A549 (cell line): ENCODE measurements at regions not wholly inside any gene's neighbourhood (a gene's known extent, or its start where the extent isn't known, plus 50 kb on each side); places are given as distances from the start of the nearest gene placed in this dataset.

ENCODE experiments used
- ATAC-seq, 2 experiments: fragments of 200-7000 bp in 1 of 2; fragments of >200 bp in 1 of 2; cut with Nextera tagmentation in 1 of 2; cut with Tn5 transposase in 1 of 2; 3 replicates each; pipeline versions ENCODE4 v1.8.0 to v1.9.1; 2018 to 2020; ENCODE audit warnings: mild to moderate bottlenecking in 1 of 2, moderate library complexity in 1 of 2
- CTCF ChIA-PET: fragments of 300-600 bp; sonication (Branson Sonifier 250); formaldehyde crosslinking; extraction: SDS; loops from one replicate; lab custom pipeline; 2021; ENCODE audit warnings: antibody characterized with exemption, inconsistent platforms; lab: Yijun Ruan, JAX
- POLR2A ChIA-PET: fragments of 350-600 bp; formaldehyde crosslinking; extraction: SDS; loops from one replicate; lab custom pipeline; 2021; ENCODE audit warnings: antibody characterized with exemption, inconsistent platforms; lab: Yijun Ruan, JAX
- DNase-seq, 2 experiments: peaks; one replicate each; pipeline versions ENCODE4 v3.0.0 to v3.0.0-alpha.2; 2011 to 2016; ENCODE audit warnings: low read depth in 1 of 2, low spot score in 1 of 2
- FAIRE-seq: peaks from 2 replicates; lab custom pipeline; 2011; peaks lifted over from hg19 to GRCh38; lab: Jason Lieb, UNC
- H3K27ac ChIP-seq, 2 experiments: fragments of >200 bp; sonication (Bioruptor Twin); formaldehyde crosslinking; 3 replicates each; pipeline ENCODE4 v1.5.1; 2016 to 2017
- H3K4me1 ChIP-seq: fragments of >200 bp; sonication (Bioruptor Twin); formaldehyde crosslinking; 3 replicates; pipeline ENCODE4 v1.6.1; 2016
- H3K4me2 ChIP-seq: fragments of >200 bp; sonication (Bioruptor Twin); formaldehyde crosslinking; 3 replicates; pipeline ENCODE4 v1.6.1; 2016
- H3K4me3 ChIP-seq: fragments of >200 bp; sonication (Bioruptor Twin); formaldehyde crosslinking; 3 replicates; pipeline ENCODE4 v1.5.1; 2016
- H3K9me3 ChIP-seq: fragments of >200 bp; sonication (Bioruptor Twin); formaldehyde crosslinking; 3 replicates; pipeline ENCODE4 v1.6.1; 2016
- BCL3 ChIP-seq: fragments of >200 bp; sonication (Bioruptor Twin); formaldehyde crosslinking; IDR thresholded peaks from 3 replicates; pipeline ENCODE4 v1.6.1; 2016
- BHLHE40 ChIP-seq: IDR thresholded peaks from 2 replicates; pipeline ENCODE4 v1.6.1; 2012; ENCODE audit warnings: low read depth, low read length, inconsistent platforms
- CBX8 ChIP-seq: fragments of 200-600 bp; sonication (generic); IDR thresholded peaks from 2 replicates; pipeline ENCODE4 v1.6.1; 2016
- CEBPB ChIP-seq, 2 experiments: fragments of >200 bp in 1 of 2; sonication (Bioruptor Twin) in 1 of 2; formaldehyde crosslinking in 1 of 2; IDR thresholded peaks; 2 replicates each; pipeline ENCODE4 v1.6.1; 2012 to 2016
- CHD4 ChIP-seq: fragments of 200-600 bp; sonication (generic); IDR thresholded peaks from 2 replicates; pipeline ENCODE4 v1.6.1; 2016; ENCODE audit warnings: antibody characterized with exemption, mild to moderate bottlenecking, borderline replicate concordance
- E2F6 ChIP-seq: IDR thresholded peaks from 2 replicates; pipeline ENCODE4 v1.6.1; 2012; ENCODE audit warnings: low read depth, borderline replicate concordance
- EHF ChIP-seq: fragments of 250-450 bp; sonication (Bioruptor Pico); IDR thresholded peaks from 2 replicates; pipeline ENCODE4 v1.5.0; 2020; ENCODE audit warnings: mild to moderate bottlenecking
- EHMT2 ChIP-seq: fragments of 200-600 bp; sonication (generic); IDR thresholded peaks from 2 replicates; pipeline ENCODE4 v1.6.1; 2016; ENCODE audit warnings: antibody characterized with exemption, low read depth, mild to moderate bottlenecking, moderate library complexity
- ELK1 ChIP-seq: fragments of 150-350 bp; IDR thresholded peaks from 2 replicates; pipeline ENCODE4 v1.6.1; 2014; ENCODE audit warnings: low read depth, mild to moderate bottlenecking, low read length
- FOXS1 ChIP-seq: fragments of 250-450 bp; sonication (Bioruptor Pico); IDR thresholded peaks from 2 replicates; pipeline ENCODE4 v1.5.0; 2020; ENCODE audit warnings: mild to moderate bottlenecking, moderate library complexity
- GATA3 ChIP-seq: IDR thresholded peaks from 2 replicates; pipeline ENCODE4 v1.6.1; 2012; ENCODE audit warnings: borderline replicate concordance
- HDAC2 ChIP-seq: fragments of 200-600 bp; sonication (generic); IDR thresholded peaks from 2 replicates; pipeline ENCODE4 v1.6.1; 2016
- HMGXB4 ChIP-seq: fragments of 250-450 bp; sonication (Bioruptor Pico); IDR thresholded peaks from 2 replicates; pipeline ENCODE4 v1.5.0; 2021; ENCODE audit warnings: mild to moderate bottlenecking, moderate library complexity, borderline replicate concordance
- HOXB5 ChIP-seq: fragments of 250-450 bp; sonication (Bioruptor Pico); IDR thresholded peaks from 2 replicates; pipeline ENCODE4 v1.5.0; 2020; ENCODE audit warnings: mild to moderate bottlenecking, moderate library complexity
- KDM1A ChIP-seq: fragments of 200-600 bp; sonication (generic); IDR thresholded peaks from 2 replicates; pipeline ENCODE4 v1.6.1; 2016; ENCODE audit warnings: low read depth, mild to moderate bottlenecking
- KDM5A ChIP-seq: fragments of 200-600 bp; sonication (generic); IDR thresholded peaks from 2 replicates; pipeline ENCODE4 v1.6.1; 2016; ENCODE audit warnings: antibody characterized with exemption, mild to moderate bottlenecking
- MYC ChIP-seq: IDR thresholded peaks from 2 replicates; pipeline ENCODE4 v1.6.1; 2012; ENCODE audit warnings: mild to moderate bottlenecking, inconsistent platforms, low read length, improper control_type of control experiment, borderline replicate concordance
- NFE2L2 ChIP-seq: fragments of 150-350 bp; conservative IDR thresholded peaks from 2 replicates; pipeline ENCODE4 v1.6.1; 2014; ENCODE audit warnings: low read length
- PHF8 ChIP-seq: fragments of 200-600 bp; sonication (generic); IDR thresholded peaks from 2 replicates; pipeline ENCODE4 v1.6.1; 2016; ENCODE audit warnings: low read depth, mild to moderate bottlenecking, antibody characterized with exemption, moderate library complexity, borderline replicate concordance
- POLR2A ChIP-seq: IDR thresholded peaks from 2 replicates; pipeline ENCODE4 v1.6.1; 2012; ENCODE audit warnings: mild to moderate bottlenecking, low read length
- RAD21 ChIP-seq, 2 experiments: fragments of >200 bp in 1 of 2; sonication (Bioruptor Twin) in 1 of 2; formaldehyde crosslinking in 1 of 2; IDR thresholded peaks in 1 of 2; conservative IDR thresholded peaks in 1 of 2; 2 replicates in 1 of 2; 3 replicates in 1 of 2; pipeline ENCODE4 v1.6.1; 2012 to 2018; ENCODE audit warnings: inconsistent platforms in 1 of 2
- RCOR1 ChIP-seq: fragments of 150-350 bp; IDR thresholded peaks from 2 replicates; pipeline ENCODE4 v1.6.1; 2014; ENCODE audit warnings: antibody characterized with exemption, low read length, low read depth
- RNF2 ChIP-seq: fragments of 200-600 bp; sonication (generic); IDR thresholded peaks from 2 replicates; pipeline ENCODE4 v1.6.1; 2016; ENCODE audit warnings: low read depth, mild to moderate bottlenecking, antibody characterized with exemption, moderate library complexity, borderline replicate concordance
- TFCP2L1 ChIP-seq: fragments of 250-450 bp; sonication (Bioruptor Pico); IDR thresholded peaks from 2 replicates; pipeline ENCODE4 v1.5.0; 2021; ENCODE audit warnings: mild to moderate bottlenecking
- TP53 ChIP-seq: fragments of 250-450 bp; sonication (Bioruptor Pico); IDR thresholded peaks from 2 replicates; pipeline ENCODE4 v1.5.0; 2021; ENCODE audit warnings: mild to moderate bottlenecking, moderate library complexity
- ZC3H11A ChIP-seq: fragments of 450-650 bp; IDR thresholded peaks from 2 replicates; pipeline ENCODE4 v1.6.1; 2014; ENCODE audit warnings: antibody characterized with exemption, mild to moderate bottlenecking
- ZSCAN20 ChIP-seq: fragments of 250-450 bp; sonication (Bioruptor Pico); IDR thresholded peaks from 2 replicates; pipeline ENCODE4 v1.8.0; 2022; ENCODE audit warnings: mild to moderate bottlenecking, moderate library complexity
- WGBS: methylation state at CpG from one replicate; pipeline ENCODE4 v1.1.6; 2017; ENCODE audit errors: missing lambda C conversion rate; 5-methylcytosine and 5-hydroxymethylcytosine counted together
- TF ChIP-seq, protein P1 (sequence below): fragments of 450-650 bp; IDR thresholded peaks from 2 replicates; pipeline ENCODE4 v1.6.1; 2014; ENCODE audit warnings: antibody characterized with exemption
- TF ChIP-seq, protein P2 (sequence below): IDR thresholded peaks from 2 replicates; pipeline ENCODE4 v1.6.1; 2012

DNA sequence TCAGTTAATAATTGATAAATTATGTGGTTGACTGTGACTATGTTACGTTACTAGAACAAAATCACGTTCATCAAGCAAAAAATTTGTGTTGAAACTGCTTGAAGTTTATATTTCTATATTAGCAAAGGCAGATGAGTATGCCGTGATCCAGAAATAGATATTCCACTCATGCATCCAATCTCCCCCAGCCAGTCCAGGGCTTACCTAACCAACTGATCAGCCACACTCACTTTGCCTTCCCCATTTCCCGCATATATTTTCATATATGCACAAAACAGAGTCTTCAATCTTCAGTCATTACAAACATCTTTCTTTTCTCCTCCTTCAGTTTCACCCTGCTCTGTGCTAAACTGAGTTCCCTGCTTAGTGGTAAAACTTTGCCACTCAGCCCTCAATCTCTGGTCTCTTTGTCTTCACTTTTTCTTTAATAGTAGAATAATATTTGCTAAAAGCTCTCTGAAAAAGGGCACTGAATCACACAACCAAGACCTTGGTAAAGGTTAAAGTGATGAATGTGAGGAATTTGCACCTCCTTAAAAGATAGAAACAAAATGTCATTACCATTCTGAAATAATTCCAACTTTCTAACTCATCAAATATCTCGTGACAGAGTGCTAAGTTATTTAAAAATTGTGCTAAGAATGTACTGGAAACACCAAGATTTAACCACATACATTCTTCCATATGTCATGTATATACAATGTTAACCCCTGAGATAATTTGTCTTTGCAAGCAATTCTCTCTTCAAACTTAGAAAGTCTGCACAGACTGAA lies 893.2 kb upstream of the CRIM1 start:
- no peak overlapping the region for H3K4me2 ChIP-seq
- FAIRE-seq = no peak
- H3K27ac ChIP-seq = no peak overlapping the region
- no peak for DNase-seq
- 4% methylated on average over 5 of the region's 5 CpGs for WGBS
- POLR2A ChIA-PET = no interaction called here
- no peak for ATAC-seq
- TF ChIP-seq, protein P1, sequence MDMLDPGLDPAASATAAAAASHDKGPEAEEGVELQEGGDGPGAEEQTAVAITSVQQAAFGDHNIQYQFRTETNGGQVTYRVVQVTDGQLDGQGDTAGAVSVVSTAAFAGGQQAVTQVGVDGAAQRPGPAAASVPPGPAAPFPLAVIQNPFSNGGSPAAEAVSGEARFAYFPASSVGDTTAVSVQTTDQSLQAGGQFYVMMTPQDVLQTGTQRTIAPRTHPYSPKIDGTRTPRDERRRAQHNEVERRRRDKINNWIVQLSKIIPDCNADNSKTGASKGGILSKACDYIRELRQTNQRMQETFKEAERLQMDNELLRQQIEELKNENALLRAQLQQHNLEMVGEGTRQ = no peak
- TF ChIP-seq RCOR1 (no peak), ELK1 (no peak), ZC3H11A (no peak), POLR2A (no peak), CBX8 (no peak), RNF2 (no peak), BHLHE40 (no peak), FOXS1 (CRISPR knock-in tag) (no peak), HOXB5 (no peak), EHF (no peak), GATA3 (no peak), CEBPB (IDR thresholded peaks at IDR 0.05) (no peak), KDM1A (no peak)
- TF ChIP-seq, protein P2, sequence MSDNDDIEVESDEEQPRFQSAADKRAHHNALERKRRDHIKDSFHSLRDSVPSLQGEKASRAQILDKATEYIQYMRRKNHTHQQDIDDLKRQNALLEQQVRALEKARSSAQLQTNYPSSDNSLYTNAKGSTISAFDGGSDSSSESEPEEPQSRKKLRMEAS = no peak
- no peaks in the 10 kb centered on the region for H3K4me1 ChIP-seq
- no peaks in the 10 kb centered on the region for H3K9me3 ChIP-seq
- no peak overlapping the region for H3K4me3 ChIP-seq
- CTCF ChIA-PET = no interaction called here

- no peak overlapping the region for H3K4me3 ChIP-seq
- no peak overlapping the region for H3K27ac ChIP-seq
- H3K4me1 ChIP-seq = no peaks in the 10 kb centered on the region
- DNase-seq = no peak
- H3K4me2 ChIP-seq = no peak overlapping the region
- no peaks in the 10 kb centered on the region for H3K9me3 ChIP-seq
- ChIA-PET POLR2A (no interaction called here), CTCF (no interaction called here)
- ATAC-seq = no peak
- TF ChIP-seq E2F6 (no peak), ZSCAN20 (CRISPR knock-in tag) (no peak), CBX8 (no peak), MYC (no peak), TP53 (CRISPR knock-in tag) (no peak), HDAC2 (no peak), RCOR1 (no peak)
- TF ChIP-seq, protein P2 = no peak
- no peak for FAIRE-seq
Observed at GRCh38 chr2:35461406-35461805, 894.2 kb upstream of the CRIM1 start.

- no peak overlapping the region for H3K4me3 ChIP-seq
- no peak overlapping the region for H3K4me2 ChIP-seq
- ChIA-PET POLR2A (no interaction called here), CTCF (no interaction called here)
- DNase-seq (peak; percentile 2 to 53), FAIRE-seq (no peak), ATAC-seq (peak; percentile 85 to 93; a peak in 5 of 6 replicates)
- 59% methylated on average over 3 of the region's 3 CpGs for whole genome bisulfite sequencing
- no peaks in the 10 kb centered on the region for H3K9me3 ChIP-seq
- no peaks in the 10 kb centered on the region for H3K4me1 ChIP-seq
- H3K27ac ChIP-seq = no peak overlapping the region
- TF ChIP-seq RNF2 (no peak), RAD21 (conservative IDR thresholded peaks at IDR 0.05 in 1 of 2, IDR thresholded peaks at IDR 0.05 in 1 of 2) (no peak), KDM5A (no peak), PHF8 (no peak), CBX8 (no peak), TFCP2L1 (CRISPR knock-in tag) (no peak), NFE2L2 (no peak), BCL3 (no peak), EHMT2 (no peak), CHD4 (no peak), POLR2A (no peak), HMGXB4 (CRISPR knock-in tag) (no peak)
Observed at GRCh38 chr2:35454966-35455638, 900.5 kb upstream of the CRIM1 start.
